B cell (primary cell): ENCODE measurements at regions not wholly inside any gene's neighbourhood (a gene's known extent, or its start where the extent isn't known, plus 50 kb on each side); places are given as distances from the start of the nearest gene placed in this dataset.

Experiments used
- ATAC-seq: fragments of 200-7000 bp; cut with Tn5 transposase; one replicate; pipeline ENCODE4 v1.10.0; 2021; ENCODE audit warnings: low read depth, mild to moderate bottlenecking, moderate number of reproducible peaks, moderate library complexity
- CTCF ChIA-PET: fragments of 350-600 bp; sonication (Branson Sonifier 250); formaldehyde crosslinking; loops from one replicate; lab custom pipeline; 2021; ENCODE audit warnings: antibody characterized with exemption, inconsistent platforms; lab: Charles Lee
- POLR2A ChIA-PET: fragments of 350-600 bp; sonication (Branson Sonifier 250); formaldehyde crosslinking; loops from one replicate; lab custom pipeline; 2021; ENCODE audit warnings: antibody characterized with exemption; lab: Charles Lee
- DNase-seq: peaks from one replicate; pipeline ENCODE4 v3.0.0; 2013
- H2AFZ ChIP-seq: 2 replicates; pipeline ENCODE4 v1.6.1; 2012; ENCODE audit warnings: mild to moderate bottlenecking, low read depth, low read length; ENCODE audit not compliant: insufficient read depth, poor library complexity, severe bottlenecking
- H3K27ac ChIP-seq, 2 donors: 1 replicate in 1 of 2; 2 replicates in 1 of 2; pipeline ENCODE4 v1.5.1; 2012 to 2013; ENCODE audit warnings: low read length in 2 of 2, mild to moderate bottlenecking in 2 of 2, moderate library complexity in 1 of 2
- H3K27me3 ChIP-seq, 4 experiments: fragments of 200-600 bp in 1 of 4; sonication (generic) in 1 of 4; replicated peaks in 1 of 4; 1 replicate in 2 of 4; 2 replicates in 2 of 4; pipeline versions ENCODE4 v1.6.1 to v1.7.0; 2013 to 2016; ENCODE audit warnings: low read length in 3 of 4, mild to moderate bottlenecking in 2 of 4, mixed read lengths in 1 of 4, moderate library complexity in 1 of 4; ENCODE audit not compliant: insufficient read depth in 4 of 4, control insufficient read depth in 3 of 4; ENCODE audit errors: control extremely low read depth in 1 of 4
- H3K36me3 ChIP-seq, 2 experiments: replicated peaks in 1 of 2; 1 replicate in 1 of 2; 2 replicates in 1 of 2; pipeline versions ENCODE4 v1.6.1 to v1.7.1; 2013; ENCODE audit warnings: low read length in 1 of 2; ENCODE audit not compliant: insufficient read depth in 2 of 2, control insufficient read depth in 1 of 2; ENCODE audit errors: control extremely low read depth in 1 of 2, extremely low read depth in 1 of 2
- H3K4me1 ChIP-seq, 2 donors: fragments of 200-600 bp in 1 of 2; sonication (generic) in 1 of 2; 1 replicate in 1 of 2; 2 replicates in 1 of 2; pipeline versions ENCODE4 v1.5.1 to v1.6.1; 2013 to 2017; ENCODE audit warnings: low read length in 2 of 2; ENCODE audit not compliant: control insufficient read depth in 2 of 2, insufficient read depth in 2 of 2
- H3K4me2 ChIP-seq: replicated peaks from 2 replicates; pipeline ENCODE3; 2012; ENCODE audit warnings: mild to moderate bottlenecking, low read depth, low read length; ENCODE audit not compliant: poor library complexity, severe bottlenecking
- H3K4me3 ChIP-seq, 5 experiments: fragments of 200-600 bp in 1 of 5; sonication (generic) in 1 of 5; 1 replicate in 3 of 5; 2 replicates in 2 of 5; pipeline versions ENCODE4 v1.5.1 to v1.7.0; 2011 to 2016; ENCODE audit warnings: low read length in 4 of 5, mild to moderate bottlenecking in 4 of 5, low read depth in 2 of 5, control low read depth in 1 of 5, moderate library complexity in 1 of 5; ENCODE audit not compliant: insufficient read depth in 1 of 5; ENCODE audit errors: control extremely low read depth in 1 of 5, extremely low read depth in 1 of 5
- H3K79me2 ChIP-seq: fragments of 200-600 bp; sonication (generic); one replicate; pipeline ENCODE4 v1.6.0; 2016; ENCODE audit warnings: low read length; ENCODE audit not compliant: control insufficient read depth, insufficient read depth
- H3K9ac ChIP-seq: fragments of 200-600 bp; sonication (generic); 2 replicates; pipeline ENCODE4 v1.6.1; 2017; ENCODE audit warnings: mild to moderate bottlenecking, low read length, moderate library complexity
- H3K9me3 ChIP-seq, 3 donors: one replicate each; pipeline versions ENCODE4 v1.6.1 to v1.7.1; 2013; ENCODE audit warnings: low read length in 2 of 3; ENCODE audit not compliant: control insufficient read depth in 2 of 3, insufficient read depth in 1 of 3; ENCODE audit errors: control extremely low read depth in 1 of 3
- H4K20me1 ChIP-seq: 2 replicates; pipeline ENCODE4 v1.6.0; 2012; ENCODE audit warnings: mild to moderate bottlenecking, low read length; ENCODE audit not compliant: insufficient read depth, control insufficient read depth, poor library complexity, severe bottlenecking
- H3K27ac Mint-ChIP-seq: one replicate; pipeline ENCODE4 v1.8.0; 2021; ENCODE audit warnings: mixed read lengths
- H3K27me3 Mint-ChIP-seq: one replicate; pipeline ENCODE4 v1.8.0; 2021; ENCODE audit warnings: mixed read lengths
- H3K4me1 Mint-ChIP-seq: one replicate; pipeline ENCODE4 v1.8.0; 2021; ENCODE audit warnings: mixed read lengths
- H3K4me3 Mint-ChIP-seq: one replicate; pipeline ENCODE4 v1.8.0; 2021; ENCODE audit warnings: mixed read lengths
- H3K9me3 Mint-ChIP-seq: one replicate; pipeline ENCODE4 v1.8.0; 2022; ENCODE audit warnings: mixed read lengths; ENCODE audit not compliant: insufficient read depth
- EZH2 ChIP-seq: IDR thresholded peaks from 2 replicates; pipeline ENCODE4 v1.6.1; 2012; ENCODE audit warnings: borderline replicate concordance, low read depth, mild to moderate bottlenecking, moderate library complexity, low read length; ENCODE audit not compliant: insufficient read depth, poor library complexity, severe bottlenecking
- WGBS: methylation state at CpG from one replicate; pipeline ENCODE4 v1.1.5; 2013; ENCODE audit warnings: missing lambda C conversion rate; ENCODE audit not compliant: insufficient coverage; 5-methylcytosine and 5-hydroxymethylcytosine counted together
- intact Hi-C: fragments of 100-400 bp; cut with micrococcal nuclease; formaldehyde crosslinking; loops from one replicate; pipeline ENCODE4 v1.10.0; 2022
- TF ChIP-seq, protein P1 (sequence below): fragments of 200-600 bp; IDR thresholded peaks from one replicate; pipeline ENCODE4 v1.8.0; 2022; ENCODE audit warnings: antibody characterized with exemption, mild to moderate bottlenecking

DNA sequence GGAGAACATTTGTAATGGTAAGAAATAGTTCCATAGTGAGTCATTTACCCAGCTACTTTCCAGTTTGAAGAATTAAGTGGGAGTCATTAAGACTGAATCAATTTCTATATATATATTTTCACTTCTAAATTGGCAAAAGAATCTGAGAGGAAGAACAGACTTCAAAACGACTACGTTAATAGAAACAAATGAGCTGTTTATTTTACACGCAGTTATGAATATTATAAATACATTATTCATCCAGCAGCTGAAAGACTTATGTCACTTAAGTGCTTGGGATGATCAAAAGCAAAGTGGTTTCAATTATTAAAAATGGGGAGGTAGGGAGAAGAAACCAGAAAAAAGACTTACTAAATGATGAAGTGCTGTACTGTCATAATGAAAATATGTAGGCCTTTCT, 260.5 kb upstream of the DDX53 start:
- CTCF ChIA-PET = interaction anchor here (1.2 kb wide), 1 partner anchor 9 kb away, joined by 3 read pairs; no protein-coding TSS in a partner anchor
- POLR2A ChIA-PET = no interaction called here
- no peak overlapping the region for H3K27ac Mint-ChIP-seq
- no CpG with 5 or more reads among the region's 3 CpGs for WGBS
- H3K27me3 ChIP-seq = no peaks in the 10 kb centered on the region
- H3K4me1 Mint-ChIP-seq = no peaks in the 10 kb centered on the region
- no peak overlapping the region for H3K27ac ChIP-seq
- intact Hi-C loops = no loop called here
- no peaks in the 10 kb centered on the region for H3K9me3 Mint-ChIP-seq
- H2AFZ ChIP-seq = no peak overlapping the region
- H4K20me1 ChIP-seq = no peaks in the 10 kb centered on the region
- H3K4me3 ChIP-seq = no peak overlapping the region
- no peaks in the 10 kb centered on the region for H3K9me3 ChIP-seq
- ATAC-seq (no peak), DNase-seq (no peak)
- H3K4me3 Mint-ChIP-seq = no peak overlapping the region
- H3K79me2 ChIP-seq = no peaks in the 10 kb centered on the region
- no peaks in the 10 kb centered on the region for H3K4me1 ChIP-seq
- H3K27me3 Mint-ChIP-seq = no peaks in the 10 kb centered on the region
- H3K36me3 ChIP-seq = no peaks in the 10 kb centered on the region
- no peak overlapping the region for H3K9ac ChIP-seq
- TF ChIP-seq EZH2 = no peak
- TF ChIP-seq, protein P1, sequence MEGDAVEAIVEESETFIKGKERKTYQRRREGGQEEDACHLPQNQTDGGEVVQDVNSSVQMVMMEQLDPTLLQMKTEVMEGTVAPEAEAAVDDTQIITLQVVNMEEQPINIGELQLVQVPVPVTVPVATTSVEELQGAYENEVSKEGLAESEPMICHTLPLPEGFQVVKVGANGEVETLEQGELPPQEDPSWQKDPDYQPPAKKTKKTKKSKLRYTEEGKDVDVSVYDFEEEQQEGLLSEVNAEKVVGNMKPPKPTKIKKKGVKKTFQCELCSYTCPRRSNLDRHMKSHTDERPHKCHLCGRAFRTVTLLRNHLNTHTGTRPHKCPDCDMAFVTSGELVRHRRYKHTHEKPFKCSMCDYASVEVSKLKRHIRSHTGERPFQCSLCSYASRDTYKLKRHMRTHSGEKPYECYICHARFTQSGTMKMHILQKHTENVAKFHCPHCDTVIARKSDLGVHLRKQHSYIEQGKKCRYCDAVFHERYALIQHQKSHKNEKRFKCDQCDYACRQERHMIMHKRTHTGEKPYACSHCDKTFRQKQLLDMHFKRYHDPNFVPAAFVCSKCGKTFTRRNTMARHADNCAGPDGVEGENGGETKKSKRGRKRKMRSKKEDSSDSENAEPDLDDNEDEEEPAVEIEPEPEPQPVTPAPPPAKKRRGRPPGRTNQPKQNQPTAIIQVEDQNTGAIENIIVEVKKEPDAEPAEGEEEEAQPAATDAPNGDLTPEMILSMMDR = no peak
- no peak overlapping the region for H3K4me2 ChIP-seq

DNA sequence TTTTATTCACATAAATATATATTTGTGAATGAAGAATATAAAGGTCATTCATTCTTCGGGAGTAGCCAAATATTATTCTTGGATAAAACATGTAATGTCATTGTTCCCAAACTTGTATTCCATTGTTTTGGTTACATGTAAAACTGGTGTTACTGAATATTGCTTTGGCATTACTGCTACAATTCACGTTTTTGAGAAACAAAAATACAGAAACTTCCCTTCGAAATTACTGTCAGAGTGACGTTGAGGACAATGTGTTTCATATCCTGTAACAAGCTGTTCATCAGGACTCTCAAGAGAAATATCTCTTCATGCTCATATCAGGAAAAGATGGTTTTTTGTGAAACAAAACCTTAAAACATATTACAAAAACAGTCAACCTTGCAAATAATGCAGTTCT, 258.9 kb upstream of the DDX53 start:
- H3K27ac ChIP-seq = no peak overlapping the region
- H3K4me3 Mint-ChIP-seq = no peak overlapping the region
- H3K4me2 ChIP-seq = no peak overlapping the region
- H2AFZ ChIP-seq = no peak overlapping the region
- POLR2A ChIA-PET = no interaction called here
- no peaks in the 10 kb centered on the region for H3K9me3 ChIP-seq
- H3K9ac ChIP-seq = no peak overlapping the region
- WGBS = no CpG with 5 or more reads among the region's 4 CpGs
- H3K4me1 Mint-ChIP-seq = no peaks in the 10 kb centered on the region
- H3K36me3 ChIP-seq = no peaks in the 10 kb centered on the region
- H3K9me3 Mint-ChIP-seq = no peaks in the 10 kb centered on the region
- TF ChIP-seq, protein P1 = no peak
- no peaks in the 10 kb centered on the region for H3K27me3 Mint-ChIP-seq
- H3K4me1 ChIP-seq = no peaks in the 10 kb centered on the region
- H3K27ac Mint-ChIP-seq = no peak overlapping the region
- H3K4me3 ChIP-seq = no peak overlapping the region
- DNase-seq (no peak), ATAC-seq (no peak)
- H3K27me3 ChIP-seq = no peaks in the 10 kb centered on the region
- intact Hi-C loops = no loop called here
- CTCF ChIA-PET = no interaction called here
- no peaks in the 10 kb centered on the region for H4K20me1 ChIP-seq
- no peaks in the 10 kb centered on the region for H3K79me2 ChIP-seq
